GM12878 (cell line): ENCODE measurements at regions not wholly inside any gene's neighbourhood (a gene's known extent, or its start where the extent isn't known, plus 50 kb on each side); places are given as distances from the start of the nearest gene placed in this dataset.

Experiments used
- ATAC-seq: fragments of 200-7000 bp; cut with Tn5 transposase; 3 replicates; pipeline ENCODE4 v1.9.1; 2020; ENCODE audit warnings: mild to moderate bottlenecking, moderate library complexity
- BruUV-seq: library from RNA; stranded (reverse); fragments of 400-500 nt; replicated peaks from 2 replicates; lab custom pipeline; 2021; lab: Mats Ljungman, UMichigan
- CTCF ChIA-PET: fragments of 300-600 bp; sonication (Branson Sonifier 250); formaldehyde crosslinking; extraction: SDS; loops from one replicate; lab custom pipeline; 2021; ENCODE audit warnings: inconsistent platforms; lab: Yijun Ruan, JAX
- POLR2A ChIA-PET: fragments of 350-600 bp; formaldehyde crosslinking; extraction: SDS; loops from one replicate; lab custom pipeline; 2021; ENCODE audit warnings: inconsistent platforms; lab: Charles Lee
- RAD21 ChIA-PET: fragments of 300-600 bp; sonication (Branson Sonifier 250); formaldehyde crosslinking; loops from one replicate; lab custom pipeline; 2023; ENCODE audit warnings: antibody characterized with exemption; ENCODE audit not compliant: unreplicated experiment; lab: Charles Lee
- SMC1A ChIA-PET: fragments of 300-600 bp; sonication (Branson Sonifier 250); formaldehyde crosslinking; loops from one replicate; lab custom pipeline; 2023; ENCODE audit not compliant: unreplicated experiment, uncharacterized antibody; lab: Charles Lee
- DNase-seq: peaks from one replicate; pipeline ENCODE4 v3.0.0-alpha.2; 2011; ENCODE audit warnings: low read depth, low spot score
- FAIRE-seq: peaks from 3 replicates; lab custom pipeline; 2011; peaks lifted over from hg19 to GRCh38; lab: Jason Lieb, UNC
- H2AFZ ChIP-seq: 2 replicates; pipeline ENCODE4 v1.6.0; 2011; ENCODE audit warnings: low read depth, low read length, control low read depth; ENCODE audit not compliant: control insufficient read depth
- H3K27ac ChIP-seq: 2 replicates; pipeline ENCODE4 v1.5.1; 2011; ENCODE audit warnings: control low read depth; ENCODE audit not compliant: control insufficient read depth, insufficient read depth
- H3K27me3 ChIP-seq, 2 experiments: replicated peaks in 1 of 2; 2 replicates each; pipeline versions ENCODE4 v1.6.0 to v1.6.1; 2011; ENCODE audit warnings: low read length in 1 of 2; ENCODE audit not compliant: control insufficient read depth in 2 of 2, insufficient read depth in 2 of 2
- H3K36me3 ChIP-seq, 2 experiments: 2 replicates each; pipeline ENCODE4 v1.5.1; 2011; ENCODE audit warnings: low read length in 1 of 2; ENCODE audit not compliant: control insufficient read depth in 2 of 2, insufficient read depth in 2 of 2
- H3K4me1 ChIP-seq: 2 replicates; pipeline ENCODE4 v1.6.1; 2011; ENCODE audit warnings: mild to moderate bottlenecking, low read length, moderate library complexity, mixed read lengths; ENCODE audit not compliant: control insufficient read depth, insufficient read depth
- H3K4me2 ChIP-seq: 2 replicates; pipeline ENCODE4 v1.6.0; 2011; ENCODE audit warnings: control low read depth; ENCODE audit not compliant: control insufficient read depth, insufficient read depth
- H3K4me3 ChIP-seq: fragments of 200-600 bp; sonication (generic); 2 replicates; pipeline ENCODE4 v1.5.1; 2016
- H3K79me2 ChIP-seq: 2 replicates; pipeline ENCODE4 v1.6.0; 2011; ENCODE audit warnings: low read length; ENCODE audit not compliant: control insufficient read depth, insufficient read depth
- H3K9ac ChIP-seq: 2 replicates; pipeline ENCODE4 v1.8.0; 2011; ENCODE audit warnings: low read length, control low read depth, mixed read lengths; ENCODE audit not compliant: control insufficient read depth, insufficient read depth
- H3K9me3 ChIP-seq: replicated peaks from 3 replicates; pipeline ENCODE4 v1.5.1; 2011; ENCODE audit warnings: mild to moderate bottlenecking, low read length; ENCODE audit not compliant: control insufficient read depth, insufficient read depth
- H4K20me1 ChIP-seq: 2 replicates; pipeline ENCODE4 v1.6.0; 2011; ENCODE audit not compliant: control insufficient read depth, insufficient read depth
- ATF7 ChIP-seq: fragments of 450-650 bp; IDR thresholded peaks from 2 replicates; pipeline ENCODE4 v1.6.1; 2016; ENCODE audit warnings: low read depth, mild to moderate bottlenecking
- BCLAF1 ChIP-seq: fragments of 450-650 bp; IDR thresholded peaks from 2 replicates; pipeline ENCODE4 v1.6.1; 2017; ENCODE audit warnings: antibody characterized with exemption, mild to moderate bottlenecking, moderate library complexity
- BMI1 ChIP-seq: fragments of 450-650 bp; IDR thresholded peaks from 2 replicates; pipeline ENCODE4 v1.6.1; 2016; ENCODE audit warnings: mild to moderate bottlenecking, moderate library complexity, borderline replicate concordance
- CHD1 ChIP-seq: IDR thresholded peaks from 2 replicates; pipeline ENCODE4 v1.6.1; 2012; ENCODE audit warnings: low read depth, low read length, improper control_type of control experiment
- CHD4 ChIP-seq: fragments of 200-600 bp; sonication (generic); IDR thresholded peaks from 2 replicates; pipeline ENCODE4 v1.6.1; 2016; ENCODE audit warnings: mild to moderate bottlenecking
- FOS ChIP-seq: IDR thresholded peaks from 3 replicates; pipeline ENCODE4 v1.6.1; 2011; ENCODE audit warnings: borderline replicate concordance; ENCODE audit not compliant: insufficient read length; ENCODE audit errors: extremely low read depth
- GATAD2B ChIP-seq: fragments of 450-650 bp; conservative IDR thresholded peaks from 2 replicates; pipeline ENCODE4 v1.6.1; 2017; ENCODE audit warnings: low read depth, mild to moderate bottlenecking, moderate library complexity
- JUNB ChIP-seq: IDR thresholded peaks from 2 replicates; pipeline ENCODE4 v1.6.1; 2016; ENCODE audit warnings: antibody characterized with exemption, mild to moderate bottlenecking
- NBN ChIP-seq: fragments of 450-650 bp; IDR thresholded peaks from 2 replicates; pipeline ENCODE4 v1.6.1; 2016
- NR2C2 ChIP-seq: IDR thresholded peaks from 2 replicates; pipeline ENCODE4 v1.6.1; 2011; ENCODE audit warnings: borderline replicate concordance, low read depth; ENCODE audit not compliant: control insufficient read depth, insufficient read length
- SPI1 ChIP-seq: IDR thresholded peaks from 2 replicates; pipeline ENCODE4 v1.6.1; 2011; ENCODE audit warnings: low read depth, mild to moderate bottlenecking, low read length, moderate library complexity, borderline replicate concordance; ENCODE audit not compliant: insufficient read depth
- TBL1XR1 ChIP-seq: IDR thresholded peaks from 2 replicates; pipeline ENCODE4 v1.6.1; 2012; ENCODE audit warnings: low read depth, low read length, improper control_type of control experiment
- WRNIP1 ChIP-seq: IDR thresholded peaks from 2 replicates; pipeline ENCODE4 v1.6.1; 2011; ENCODE audit warnings: low read depth, low read length, improper control_type of control experiment, borderline replicate concordance
- ZBED1 ChIP-seq: IDR thresholded peaks from 2 replicates; pipeline ENCODE4 v1.6.1; 2016; ENCODE audit warnings: borderline replicate concordance
- ZNF207 ChIP-seq: fragments of 450-650 bp; IDR thresholded peaks from 2 replicates; pipeline ENCODE4 v1.6.1; 2014; ENCODE audit warnings: antibody characterized with exemption, mild to moderate bottlenecking, borderline replicate concordance
- ZNF24 ChIP-seq: fragments of 450-650 bp; IDR thresholded peaks from 2 replicates; pipeline ENCODE4 v1.6.1; 2017; ENCODE audit warnings: antibody characterized with exemption, mild to moderate bottlenecking
- WGBS: methylation state at CpG from one replicate; pipeline ENCODE4 v1.1.6; 2016; ENCODE audit warnings: low lambda C conversion rate; ENCODE audit not compliant: insufficient replicate concordance, insufficient coverage; ENCODE audit errors: missing lambda C conversion rate; 5-methylcytosine and 5-hydroxymethylcytosine counted together
- in situ Hi-C: fragments of 300-500 bp; cut with MboI; formaldehyde crosslinking; loops from 9 replicates; pipeline ENCODE4 v1.14.3; 2018; ENCODE audit warnings: mixed read lengths
- intact Hi-C: fragments of 100-400 bp; cut with micrococcal nuclease; formaldehyde crosslinking; loops from one replicate; pipeline ENCODE4 v1.14.2; 2022; ENCODE audit not compliant: unreplicated experiment

GRCh38 chr5:153880106-153880505 lies 158.6 kb downstream of the FAM114A2 start:
- no peak overlapping the region for H3K4me2 ChIP-seq
- TF ChIP-seq FOS (no peak), ZBED1 (no peak), ATF7 (no peak), CHD1 (no peak), BMI1 (no peak), JUNB (no peak), CHD4 (no peak), SPI1 (no peak), ZNF207 (no peak), BCLAF1 (no peak), WRNIP1 (no peak), ZNF24 (no peak), NR2C2 (no peak), NBN (no peak), GATAD2B (no peak), TBL1XR1 (no peak)
- no peaks in the 10 kb centered on the region for H3K4me1 ChIP-seq
- no peak overlapping the region for H3K9ac ChIP-seq
- DNase-seq (no peak), FAIRE-seq (no peak), ATAC-seq (no peak)
- H3K9me3 ChIP-seq: no peaks in the 10 kb centered on the region
- no peak overlapping the region for H3K4me3 ChIP-seq
- RAD21 ChIA-PET: no interaction called here
- H2AFZ ChIP-seq: no peak overlapping the region
- SMC1A ChIA-PET: no interaction called here
- CTCF ChIA-PET: interaction anchor here (1.6 kb wide), 1 partner anchor 21 kb away, joined by 4 read pairs; no protein-coding TSS in a partner anchor
- no peaks in the 10 kb centered on the region for H4K20me1 ChIP-seq
- intact Hi-C loops: no loop called here
- no peaks in the 10 kb centered on the region for H3K36me3 ChIP-seq
- BruUV-seq: no TSS peak
- in situ Hi-C loops: no loop called here
- no peak overlapping the region for H3K27ac ChIP-seq
- POLR2A ChIA-PET: no interaction called here
- H3K79me2 ChIP-seq: no peaks in the 10 kb centered on the region
- peaks cover 0 to 2% of the 10 kb centered on the region in 2 experiments; a peak in 1 of 4 replicates for H3K27me3 ChIP-seq
- 21% methylated on average over 1 of the region's 1 CpG for WGBS
